ENCODE measurements at regions not wholly inside any gene's neighbourhood (a gene's known extent, or its start where the extent isn't known, plus 50 kb on each side); places are given as distances from the start of the nearest gene placed in this dataset.

GRCh38 chr19:31715249-31715945, 366.2 kb upstream of the TSHZ3 start:
- ChIA-PET POLR2A (no interaction called here), CTCF (no interaction called here)
- no peak overlapping the region for H3K4me3 ChIP-seq (ENCODE audit: low read depth, low read length)
- TF ChIP-seq CTCF (IDR thresholded peaks at IDR 0.05; ENCODE audit: low read depth, low read length) = no peak
- H3K27me3 ChIP-seq (ENCODE audit: control insufficient read depth, insufficient read depth, low read length) = peaks cover 1% of the 10 kb centered on the region
- no peaks in the 10 kb centered on the region for H3K9me3 ChIP-seq (ENCODE audit: control insufficient read depth, insufficient read depth, low read length)
- H3K27ac ChIP-seq (ENCODE audit: low read depth, low read length) = no peak overlapping the region
- DNase-seq (ENCODE audit: low read depth, low spot score) = no peak

- ChIA-PET POLR2A (no interaction called here), CTCF (no interaction called here)
- H3K4me3 ChIP-seq (ENCODE audit: low read depth, low read length) = no peak overlapping the region
- no peak for DNase-seq (ENCODE audit: low read depth, low spot score)
- no peak for TF ChIP-seq CTCF (IDR thresholded peaks at IDR 0.05; ENCODE audit: low read depth, low read length)
- no peak overlapping the region for H3K27ac ChIP-seq (ENCODE audit: low read depth, low read length)
- H3K9me3 ChIP-seq (ENCODE audit: control insufficient read depth, insufficient read depth, low read length) = no peaks in the 10 kb centered on the region
- H3K27me3 ChIP-seq (ENCODE audit: control insufficient read depth, insufficient read depth, low read length) = peaks cover 2% of the 10 kb centered on the region
Measured at GRCh38 chr19:31716826-31717225, 367.6 kb upstream of the TSHZ3 start.

DNA sequence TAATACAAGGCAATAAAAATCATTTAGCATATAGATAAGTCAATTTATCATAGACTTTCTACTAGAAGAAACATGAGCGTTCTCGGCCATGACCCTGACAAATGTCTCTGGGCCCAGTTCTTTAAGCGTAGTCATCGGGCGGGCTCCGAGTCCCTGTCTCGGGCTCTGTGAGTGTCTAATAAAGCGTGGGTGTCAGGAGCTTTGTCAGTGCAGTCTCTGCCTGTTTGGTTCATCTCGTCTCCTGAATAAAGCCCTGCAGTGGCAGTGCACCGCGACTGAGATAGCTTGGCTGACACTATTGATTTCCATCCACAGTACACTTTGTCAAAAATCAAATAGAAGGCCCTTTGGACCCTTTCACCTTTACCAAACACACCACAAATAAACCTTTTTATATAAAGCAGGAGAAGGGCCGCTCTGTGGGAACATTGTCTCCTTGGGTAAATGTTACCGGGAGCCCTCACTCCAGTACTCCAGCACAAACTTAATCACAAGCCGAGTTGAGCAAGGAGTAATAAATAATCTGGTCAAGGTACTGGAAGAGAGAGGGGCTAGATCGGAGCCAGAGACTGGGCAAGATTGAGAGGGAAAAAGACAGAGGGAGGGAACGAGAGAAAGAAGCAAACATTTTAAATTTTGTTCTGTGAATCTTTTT, 368.2 kb upstream of the TSHZ3 start:
- ChIA-PET CTCF (no interaction called here), POLR2A (no interaction called here)
- Histone ChIP-seq H3K9me3 (ENCODE audit: control insufficient read depth, insufficient read depth, low read length) (no peaks in the 10 kb centered on the region), H3K27me3 (ENCODE audit: control insufficient read depth, insufficient read depth, low read length) (peaks cover 2% of the 10 kb centered on the region), H3K27ac (ENCODE audit: low read depth, low read length) (no peak overlapping the region), H3K4me3 (ENCODE audit: low read depth, low read length) (no peak overlapping the region)
- no peak for TF ChIP-seq CTCF (IDR thresholded peaks at IDR 0.05; ENCODE audit: low read depth, low read length)
- no peak for DNase-seq (ENCODE audit: low read depth, low spot score)

DNA sequence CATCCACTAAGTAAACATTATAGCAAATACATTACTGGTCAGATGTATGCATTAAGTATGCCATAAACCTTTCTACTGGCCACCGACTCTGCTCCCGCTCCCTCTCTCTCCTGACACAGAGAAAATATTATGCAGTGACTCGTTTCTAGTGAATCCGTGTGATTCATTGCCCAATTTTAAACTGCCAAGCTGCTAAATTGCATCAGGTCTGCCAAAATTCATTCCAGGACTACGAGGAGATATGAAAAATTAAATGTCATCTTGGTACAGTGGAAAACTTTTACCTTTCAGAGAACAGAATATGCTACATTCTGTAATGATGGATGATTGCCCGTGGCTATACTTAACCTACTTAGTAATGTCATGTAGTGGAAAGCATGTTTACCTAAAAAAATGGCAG, 368.8 kb upstream of the TSHZ3 start:
- TF ChIP-seq CTCF (IDR thresholded peaks at IDR 0.05; ENCODE audit: low read depth, low read length) = no peak
- no peak for DNase-seq (ENCODE audit: low read depth, low spot score)
- H3K27me3 ChIP-seq (ENCODE audit: control insufficient read depth, insufficient read depth, low read length) = peaks cover 2% of the 10 kb centered on the region
- ChIA-PET POLR2A (no interaction called here), CTCF (no interaction called here)
- H3K27ac ChIP-seq (ENCODE audit: low read depth, low read length) = no peak overlapping the region
- no peak overlapping the region for H3K4me3 ChIP-seq (ENCODE audit: low read depth, low read length)
- no peaks in the 10 kb centered on the region for H3K9me3 ChIP-seq (ENCODE audit: control insufficient read depth, insufficient read depth, low read length)

DNA sequence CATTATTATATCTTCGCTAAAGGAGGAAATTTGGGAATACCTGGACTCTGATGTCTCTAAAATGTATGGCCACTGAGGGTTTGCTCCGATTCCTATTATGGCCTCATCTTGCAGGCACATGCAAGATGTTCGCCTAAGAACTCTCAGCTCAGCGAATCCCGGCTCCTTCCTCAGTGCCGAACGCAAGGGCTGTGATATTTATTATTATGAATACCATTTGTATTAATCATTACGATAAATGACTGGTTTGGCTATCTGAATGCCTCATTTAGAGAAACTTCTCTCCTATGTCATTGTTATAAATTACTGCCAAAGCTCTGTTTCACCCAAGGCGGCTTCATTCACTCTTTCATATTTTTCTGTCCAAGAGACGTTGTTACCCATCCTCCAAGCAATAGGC, 369.7 kb upstream of the TSHZ3 start:
- TF ChIP-seq CTCF (IDR thresholded peaks at IDR 0.05; ENCODE audit: low read depth, low read length) = no peak
- Histone ChIP-seq H3K9me3 (ENCODE audit: control insufficient read depth, insufficient read depth, low read length) (no peaks in the 10 kb centered on the region), H3K27me3 (ENCODE audit: control insufficient read depth, insufficient read depth, low read length) (peaks cover 2% of the 10 kb centered on the region), H3K27ac (ENCODE audit: low read depth, low read length) (no peak overlapping the region), H3K4me3 (ENCODE audit: low read depth, low read length) (no peak overlapping the region)
- DNase-seq (ENCODE audit: low read depth, low spot score) = no peak
- ChIA-PET CTCF (no interaction called here), POLR2A (no interaction called here)

Measured in AG04450 (cell line).